HL-60 (cell line): ENCODE measurements at regions not wholly inside any gene's neighbourhood (a gene's known extent, or its start where the extent isn't known, plus 50 kb on each side); places are given as distances from the start of the nearest gene placed in this dataset.

ENCODE experiments used
- DNase-seq, 2 experiments: peaks; one replicate each; pipeline ENCODE4 v3.0.0-alpha.2; 2010 to 2020; ENCODE audit warnings: low read depth in 1 of 2, low spot score in 1 of 2
- H3K27ac ChIP-seq: fragments of 250-450 bp; sonication (Bioruptor Pico); replicated peaks from 2 replicates; pipeline ENCODE4 v1.5.1; 2020; ENCODE audit warnings: mild to moderate bottlenecking, moderate library complexity
- H3K27me3 ChIP-seq: fragments of 250-450 bp; sonication (Bioruptor Pico); 2 replicates; pipeline ENCODE4 v1.5.1; 2021; ENCODE audit warnings: mild to moderate bottlenecking, moderate library complexity; ENCODE audit not compliant: insufficient read depth, poor library complexity, severe bottlenecking
- H3K4me3 ChIP-seq: replicated peaks from 2 replicates; pipeline ENCODE4 v1.5.1; 2011; ENCODE audit warnings: mild to moderate bottlenecking, control low read depth, low read length; ENCODE audit not compliant: insufficient read depth
- CTCF ChIP-seq: IDR thresholded peaks from one replicate; pipeline ENCODE4 v1.5.1; 2011; ENCODE audit warnings: low read length, control low read depth, inconsistent platforms; ENCODE audit not compliant: insufficient read depth
- GABPA ChIP-seq: IDR thresholded peaks from 2 replicates; pipeline ENCODE4 v1.6.1; 2012; ENCODE audit warnings: low read depth
- POLR2AphosphoS5 ChIP-seq: IDR thresholded peaks from 2 replicates; pipeline ENCODE4 v1.6.1; 2012; ENCODE audit warnings: low read depth
- REST ChIP-seq: IDR thresholded peaks from 2 replicates; pipeline ENCODE4 v1.6.1; 2012; ENCODE audit warnings: low read depth; ENCODE audit not compliant: insufficient replicate concordance
- SPI1 ChIP-seq: IDR thresholded peaks from 2 replicates; pipeline ENCODE4 v1.6.1; 2012; ENCODE audit warnings: low read depth, mild to moderate bottlenecking, borderline replicate concordance

- H3K4me3 ChIP-seq, result no peak overlapping the region
- H3K27ac ChIP-seq, result no peak overlapping the region
- TF ChIP-seq SPI1 (no peak), POLR2AphosphoS5 (no peak), GABPA (no peak), CTCF (no peak), REST (no peak)
- no peak for DNase-seq
- no peaks in the 10 kb centered on the region for H3K27me3 ChIP-seq
These were observed 112.0 kb upstream of the PABPC4L start for GRCh38 chr4:134313591-134313990.

GRCh38 chr4:134309715-134310114 lies 108.1 kb upstream of the PABPC4L start:
- no peak for DNase-seq
- no peak for TF ChIP-seq SPI1
- no peak for TF ChIP-seq CTCF
- TF ChIP-seq GABPA, result no peak
- no peak for TF ChIP-seq REST
- no peak for TF ChIP-seq POLR2AphosphoS5
- Histone ChIP-seq H3K27me3 (no peaks in the 10 kb centered on the region), H3K27ac (no peak overlapping the region), H3K4me3 (no peak overlapping the region)

GRCh38 chr4:134308910-134309309 lies 107.3 kb upstream of the PABPC4L start:
- H3K27me3 ChIP-seq, result no peaks in the 10 kb centered on the region
- H3K4me3 ChIP-seq, result no peak overlapping the region
- TF ChIP-seq REST (no peak), SPI1 (no peak), CTCF (no peak), POLR2AphosphoS5 (no peak), GABPA (no peak)
- DNase-seq, result no peak
- H3K27ac ChIP-seq, result no peak overlapping the region
